ENCODE measurements at regions not wholly inside any gene's neighbourhood (a gene's known extent, or its start where the extent isn't known, plus 50 kb on each side); places are given as distances from the start of the nearest gene placed in this dataset.

DNA sequence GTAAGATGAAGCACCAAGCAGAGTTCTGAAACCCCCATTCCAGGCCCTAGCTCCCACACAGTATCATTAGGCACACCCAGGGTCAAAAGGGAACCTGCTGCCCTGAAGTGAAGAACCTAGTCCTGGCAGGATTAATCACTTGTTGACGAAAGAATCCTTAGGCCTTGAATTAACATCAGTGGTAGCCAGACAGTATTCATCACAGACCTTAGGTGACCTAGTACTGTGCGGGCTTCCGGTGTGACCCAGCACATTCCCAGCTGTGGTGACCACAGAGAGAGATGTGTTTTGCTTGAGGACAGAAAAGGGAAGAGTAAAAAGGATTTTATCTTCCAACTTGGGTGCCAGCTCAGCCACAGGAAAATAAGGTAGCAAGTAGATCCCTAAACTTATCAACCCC, 1071.4 kb upstream of the FAM98A start:
- Histone ChIP-seq H3K36me3 (no peaks in the 10 kb centered on the region), H3K27ac (no peak overlapping the region), H3K27me3 (replicated peaks; ENCODE audit: insufficient read depth) (no peaks in the 10 kb centered on the region), H3K4me3 (no peak overlapping the region), H3K4me1 (replicated peaks) (no peaks in the 10 kb centered on the region), H3K9me3 (no peaks in the 10 kb centered on the region)
- no peak for DNase-seq (ENCODE audit: low spot score)
- WGBS, result 96% methylated on average over 3 of the region's 3 CpGs
- intact Hi-C loops (cut with DNase I), result no loop called here
- TF ChIP-seq POLR2A (IDR thresholded peaks at IDR 0.05) (no peak), POLR2AphosphoS5 (IDR thresholded peaks at IDR 0.05) (no peak)
- TF ChIP-seq, protein P1, sequence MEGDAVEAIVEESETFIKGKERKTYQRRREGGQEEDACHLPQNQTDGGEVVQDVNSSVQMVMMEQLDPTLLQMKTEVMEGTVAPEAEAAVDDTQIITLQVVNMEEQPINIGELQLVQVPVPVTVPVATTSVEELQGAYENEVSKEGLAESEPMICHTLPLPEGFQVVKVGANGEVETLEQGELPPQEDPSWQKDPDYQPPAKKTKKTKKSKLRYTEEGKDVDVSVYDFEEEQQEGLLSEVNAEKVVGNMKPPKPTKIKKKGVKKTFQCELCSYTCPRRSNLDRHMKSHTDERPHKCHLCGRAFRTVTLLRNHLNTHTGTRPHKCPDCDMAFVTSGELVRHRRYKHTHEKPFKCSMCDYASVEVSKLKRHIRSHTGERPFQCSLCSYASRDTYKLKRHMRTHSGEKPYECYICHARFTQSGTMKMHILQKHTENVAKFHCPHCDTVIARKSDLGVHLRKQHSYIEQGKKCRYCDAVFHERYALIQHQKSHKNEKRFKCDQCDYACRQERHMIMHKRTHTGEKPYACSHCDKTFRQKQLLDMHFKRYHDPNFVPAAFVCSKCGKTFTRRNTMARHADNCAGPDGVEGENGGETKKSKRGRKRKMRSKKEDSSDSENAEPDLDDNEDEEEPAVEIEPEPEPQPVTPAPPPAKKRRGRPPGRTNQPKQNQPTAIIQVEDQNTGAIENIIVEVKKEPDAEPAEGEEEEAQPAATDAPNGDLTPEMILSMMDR (IDR thresholded peaks at IDR 0.05), result no peak

DNA sequence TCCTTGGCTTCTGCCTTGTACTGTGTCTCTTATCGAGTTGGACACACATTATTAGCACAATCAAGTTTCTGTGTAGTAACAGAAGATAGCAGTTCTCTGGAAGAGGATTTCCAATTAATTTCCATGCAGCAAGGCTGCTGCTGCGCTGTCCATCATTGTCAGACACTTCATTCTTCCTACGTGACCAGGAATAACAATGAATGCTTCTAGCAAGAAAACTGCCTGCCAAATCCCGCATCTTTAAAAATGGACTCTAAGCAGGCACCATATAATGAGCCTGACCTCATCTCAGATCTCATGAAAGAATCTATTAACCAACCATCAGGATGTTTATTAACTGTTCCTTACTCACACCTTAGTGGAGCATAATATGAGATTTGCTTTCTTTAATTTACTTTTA, 1067.7 kb upstream of the FAM98A start:
- Histone ChIP-seq H3K27me3 (replicated peaks; ENCODE audit: insufficient read depth) (no peaks in the 10 kb centered on the region), H3K4me1 (replicated peaks) (no peaks in the 10 kb centered on the region), H3K4me3 (no peak overlapping the region), H3K9me3 (no peaks in the 10 kb centered on the region), H3K27ac (no peak overlapping the region), H3K36me3 (no peaks in the 10 kb centered on the region)
- 86% methylated on average over 4 of the region's 4 CpGs for WGBS
- intact Hi-C loops (cut with DNase I), result no loop called here
- no peak for DNase-seq (ENCODE audit: low spot score)
- TF ChIP-seq POLR2A (IDR thresholded peaks at IDR 0.05), result no peak
- TF ChIP-seq, protein P1 (IDR thresholded peaks at IDR 0.05), result no peak
- no peak for TF ChIP-seq POLR2AphosphoS5 (IDR thresholded peaks at IDR 0.05)

DNA sequence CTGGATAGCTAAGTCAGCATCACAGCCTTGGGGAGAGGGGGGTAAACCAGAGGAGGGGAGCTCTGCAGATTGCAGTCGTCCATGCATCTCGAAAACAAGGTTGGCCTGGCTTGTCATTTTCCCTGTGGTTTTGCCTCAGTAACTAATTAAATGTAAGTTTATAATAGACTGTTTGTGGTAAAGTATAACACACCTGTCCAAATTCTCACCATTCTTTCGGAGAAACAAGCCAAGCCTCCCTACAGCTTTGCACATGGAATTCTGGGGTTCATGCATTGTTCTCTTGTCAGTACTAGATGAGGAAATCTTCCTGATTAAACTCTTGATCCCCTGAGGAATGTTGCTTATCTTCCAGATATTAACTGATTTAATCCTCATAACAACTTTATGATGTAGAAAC, 1065.2 kb upstream of the FAM98A start:
- Histone ChIP-seq H3K27me3 (replicated peaks; ENCODE audit: insufficient read depth) (no peaks in the 10 kb centered on the region), H3K9me3 (no peaks in the 10 kb centered on the region), H3K4me3 (no peak overlapping the region), H3K36me3 (no peaks in the 10 kb centered on the region), H3K27ac (no peak overlapping the region), H3K4me1 (replicated peaks) (no peaks in the 10 kb centered on the region)
- WGBS, result 55% methylated on average over 3 of the region's 3 CpGs
- no peak for DNase-seq (ENCODE audit: low spot score)
- intact Hi-C loops (cut with DNase I), result no loop called here
- TF ChIP-seq POLR2A (IDR thresholded peaks at IDR 0.05) (no peak), POLR2AphosphoS5 (IDR thresholded peaks at IDR 0.05) (no peak)
- TF ChIP-seq, protein P1 (IDR thresholded peaks at IDR 0.05), result no peak

DNA sequence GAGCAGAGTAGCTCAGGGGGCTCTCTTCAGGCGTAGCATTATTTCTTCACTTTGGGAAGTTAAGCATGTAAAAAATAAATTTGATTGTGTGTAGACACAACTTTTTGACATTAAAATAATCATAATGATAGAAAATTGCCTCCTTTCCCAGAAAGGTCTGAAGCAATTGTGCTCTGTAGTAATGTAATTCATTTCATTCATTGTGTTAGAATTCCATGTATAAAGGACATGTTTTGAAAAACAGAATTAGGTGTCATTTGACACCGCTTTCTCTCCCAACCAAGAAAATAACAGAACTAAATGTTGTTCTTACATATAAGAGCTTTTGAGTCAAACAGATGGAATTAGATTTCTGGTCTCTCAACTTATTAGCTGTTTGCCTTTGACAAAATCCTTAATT, 1064.2 kb upstream of the FAM98A start:
- 91% methylated on average over 2 of the region's 2 CpGs for WGBS
- DNase-seq (ENCODE audit: low spot score), result no peak
- H3K9me3 ChIP-seq, result no peaks in the 10 kb centered on the region
- no peak overlapping the region for H3K27ac ChIP-seq
- no peaks in the 10 kb centered on the region for H3K27me3 ChIP-seq (replicated peaks; ENCODE audit: insufficient read depth)
- intact Hi-C loops (cut with DNase I), result no loop called here
- no peaks in the 10 kb centered on the region for H3K4me1 ChIP-seq (replicated peaks)
- H3K36me3 ChIP-seq, result no peaks in the 10 kb centered on the region
- H3K4me3 ChIP-seq, result no peak overlapping the region
- no peak for TF ChIP-seq POLR2AphosphoS5 (IDR thresholded peaks at IDR 0.05)
- no peak for TF ChIP-seq POLR2A (IDR thresholded peaks at IDR 0.05)
- TF ChIP-seq, protein P1 (IDR thresholded peaks at IDR 0.05), result no peak

DNA sequence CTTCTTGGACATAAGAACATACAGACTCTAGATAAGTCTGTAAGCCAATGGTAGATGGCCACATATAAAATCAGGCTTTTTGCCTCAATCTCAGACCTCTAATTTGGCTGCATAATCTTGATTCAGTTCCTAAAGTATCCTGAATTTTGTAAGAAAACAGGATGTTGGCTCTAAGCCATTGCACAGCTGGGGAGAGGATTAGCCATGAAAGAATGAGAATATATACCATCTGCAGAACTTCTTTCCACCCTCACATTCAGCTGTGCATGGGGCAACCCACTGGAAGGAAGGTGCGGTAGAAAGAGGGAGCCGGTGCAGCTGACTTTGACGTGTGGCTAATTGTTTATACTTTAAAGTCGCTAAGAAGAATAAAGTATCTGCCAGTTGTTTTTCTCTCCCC, 1061.6 kb upstream of the FAM98A start:
- Histone ChIP-seq H3K4me1 (replicated peaks) (no peaks in the 10 kb centered on the region), H3K4me3 (no peak overlapping the region), H3K27me3 (replicated peaks; ENCODE audit: insufficient read depth) (no peaks in the 10 kb centered on the region), H3K27ac (no peak overlapping the region), H3K9me3 (no peaks in the 10 kb centered on the region), H3K36me3 (no peaks in the 10 kb centered on the region)
- TF ChIP-seq, protein P1 (IDR thresholded peaks at IDR 0.05), result no peak
- TF ChIP-seq POLR2A (IDR thresholded peaks at IDR 0.05), result no peak
- no peak for TF ChIP-seq POLR2AphosphoS5 (IDR thresholded peaks at IDR 0.05)
- WGBS, result 72% methylated on average over 4 of the region's 4 CpGs
- intact Hi-C loops (cut with DNase I), result no loop called here
- no peak for DNase-seq (ENCODE audit: low spot score)

Data from prostate gland (tissue), 2 donors.